Pulmonary artery endothelial cell (primary cell): ENCODE measurements at regions not wholly inside any gene's neighbourhood (a gene's known extent, or its start where the extent isn't known, plus 50 kb on each side); places are given as distances from the start of the nearest gene placed in this dataset.
"Not testable (repeated sequence)": the region's sequence is repeated elsewhere in the genome, so short reads cannot be mapped to it uniquely, and the experiment has no call there.

ENCODE experiments used
- DNase-seq: peaks from one replicate; pipeline ENCODE4 v3.0.0-alpha.2; 2011; ENCODE audit warnings: low read depth, low spot score

DNA sequence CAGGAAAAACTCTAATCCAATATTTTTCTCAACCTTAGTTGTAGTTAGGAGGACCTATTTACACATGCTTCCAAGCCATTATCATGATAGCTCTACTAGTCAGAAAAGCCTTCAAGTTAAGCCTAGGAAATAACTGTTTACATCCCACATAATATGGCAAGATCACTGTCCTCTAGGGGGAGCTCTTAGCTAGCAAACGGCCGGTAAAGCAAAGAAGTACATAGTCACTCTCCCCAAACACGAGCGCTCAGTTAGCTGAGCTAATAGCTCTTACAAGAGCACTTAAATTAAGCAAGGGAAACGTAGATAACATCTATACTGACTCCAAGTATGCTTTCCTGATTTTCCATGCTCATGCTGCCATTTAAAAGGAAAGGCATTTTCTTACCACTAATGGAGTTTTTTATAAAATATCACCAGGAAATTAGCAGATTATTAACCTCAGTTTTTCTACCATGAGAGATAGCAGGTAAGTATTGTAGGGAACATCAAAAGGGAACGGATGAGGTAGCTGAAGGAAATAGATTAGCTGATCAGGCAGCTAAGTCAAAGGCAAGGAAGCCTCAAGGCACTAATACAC, 100.6 kb upstream of the PABPC3 start:
- peak; percentile 47 for DNase-seq

DNA sequence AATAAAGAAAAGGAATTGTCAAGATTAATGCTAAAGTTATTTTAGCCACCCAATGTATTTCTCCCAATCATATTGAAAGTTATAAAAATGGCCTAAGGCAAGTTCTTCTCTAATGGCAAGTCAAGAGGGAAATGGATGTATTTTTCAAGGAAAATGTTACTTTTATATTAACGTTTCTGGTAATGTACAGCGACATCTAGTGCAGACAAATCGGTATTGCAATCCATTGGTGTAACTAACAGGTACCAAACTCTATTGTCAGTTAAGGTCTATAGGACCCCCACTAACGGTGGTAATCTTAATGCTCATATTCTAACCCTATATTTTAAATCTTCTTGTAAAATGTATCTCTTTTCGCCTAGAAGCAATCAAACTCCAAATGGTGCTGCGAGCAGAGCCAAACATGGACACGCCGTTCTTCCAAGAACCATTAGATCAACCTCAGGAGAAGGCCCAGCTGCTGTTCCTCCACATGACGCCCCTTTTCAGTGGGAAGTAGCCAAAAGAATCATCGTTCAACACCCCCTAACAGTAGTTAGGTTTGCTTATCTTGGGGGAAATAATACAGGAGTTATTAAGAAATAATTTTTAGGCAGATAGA, 98.5 kb upstream of the PABPC3 start:
- DNase-seq = no peak

DNA sequence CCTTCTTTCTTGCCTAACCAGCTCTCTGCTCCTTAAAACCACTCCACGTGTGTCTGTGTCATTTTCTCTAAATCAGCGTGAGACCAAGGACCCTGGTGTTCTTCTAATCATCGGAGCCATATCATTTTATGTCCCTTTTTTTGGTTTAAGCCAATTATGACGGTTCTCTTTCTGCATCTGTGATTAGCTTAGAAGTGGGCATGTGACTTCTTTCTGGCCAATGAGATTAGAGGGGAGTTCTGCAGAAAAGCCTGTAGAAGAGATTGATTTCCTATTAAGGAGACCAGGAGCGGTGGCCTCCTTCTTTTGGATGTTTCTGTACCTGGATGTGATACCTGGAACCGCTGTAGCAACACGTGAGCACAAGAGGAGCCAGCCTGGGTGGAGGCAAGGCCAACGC, 97.5 kb upstream of the PABPC3 start:
- no peak for DNase-seq

DNA sequence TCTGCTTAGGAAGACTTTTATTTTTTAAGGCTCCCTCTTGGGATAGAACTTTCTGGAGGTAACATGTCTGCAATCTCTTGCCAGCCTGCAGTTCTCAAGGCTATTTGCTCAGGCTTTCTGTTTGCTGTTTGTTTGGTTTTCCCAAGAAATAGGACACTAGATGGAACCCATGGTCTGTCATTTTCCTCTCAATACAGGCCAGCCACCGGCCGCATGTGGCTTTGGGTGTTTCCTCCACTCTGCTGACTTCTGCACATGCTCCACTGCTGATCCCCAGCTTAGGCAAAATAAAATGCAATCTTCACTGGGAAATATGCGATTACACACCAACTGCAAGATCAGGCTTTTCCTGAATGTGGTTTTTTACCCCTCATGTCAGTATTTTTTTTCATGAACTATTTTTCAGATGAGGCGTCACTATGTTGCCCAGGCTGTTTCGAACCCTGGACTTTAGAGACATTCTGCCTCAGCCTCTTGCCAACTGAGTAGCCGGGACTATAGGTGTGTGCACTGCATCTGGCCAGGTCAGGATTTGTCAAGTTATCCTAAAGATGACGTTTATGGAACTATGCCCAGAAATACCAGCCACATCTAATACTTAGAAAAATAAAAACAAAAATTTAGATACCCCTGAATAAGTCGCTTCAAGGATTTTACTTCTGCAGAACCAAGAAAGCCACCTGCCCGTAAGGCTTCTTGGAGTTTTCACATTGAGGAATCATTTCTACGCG, 94.3 kb upstream of the PABPC3 start:
- DNase-seq = no peak

DNA sequence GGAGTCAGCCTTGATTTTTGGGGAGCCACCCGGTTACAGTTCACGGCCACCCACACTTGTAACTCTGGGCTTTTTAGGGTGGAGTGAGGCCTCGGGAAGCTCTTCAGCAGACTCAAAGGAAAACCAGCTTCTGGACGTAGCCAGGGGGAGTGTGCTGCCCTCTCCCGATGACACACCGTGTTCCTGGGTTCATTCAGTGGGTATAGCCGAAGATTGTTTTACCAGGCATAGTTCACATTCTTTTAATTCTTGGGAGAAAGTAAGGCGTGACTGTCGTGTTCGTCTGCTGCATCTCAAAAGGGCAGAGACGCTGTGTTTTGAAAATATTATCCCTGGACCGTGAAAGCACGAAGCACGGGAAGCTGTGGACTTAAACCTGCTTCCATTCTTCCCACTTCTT, 93.6 kb upstream of the PABPC3 start:
- DNase-seq = not testable (repeated sequence)

DNA sequence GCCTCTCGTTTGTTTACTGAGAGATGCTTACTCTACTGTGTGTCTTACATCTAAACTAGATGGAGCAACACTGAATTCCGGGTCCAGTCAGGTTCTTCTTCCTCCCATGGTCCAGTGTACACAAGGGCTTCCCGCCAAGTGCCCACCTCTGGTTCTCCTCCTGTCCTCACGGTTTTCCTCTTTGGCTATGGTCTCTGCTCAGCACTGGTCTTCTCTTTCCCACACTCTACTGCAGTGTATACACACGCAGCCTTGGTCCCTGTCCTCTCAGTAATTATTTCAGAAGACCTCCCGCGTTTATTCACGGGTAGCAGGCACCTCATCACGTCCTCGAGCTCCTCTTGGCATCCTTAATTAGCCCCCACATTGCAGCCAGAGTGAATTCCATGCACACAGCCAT, 91.4 kb upstream of the PABPC3 start:
- not testable (repeated sequence) for DNase-seq

DNA sequence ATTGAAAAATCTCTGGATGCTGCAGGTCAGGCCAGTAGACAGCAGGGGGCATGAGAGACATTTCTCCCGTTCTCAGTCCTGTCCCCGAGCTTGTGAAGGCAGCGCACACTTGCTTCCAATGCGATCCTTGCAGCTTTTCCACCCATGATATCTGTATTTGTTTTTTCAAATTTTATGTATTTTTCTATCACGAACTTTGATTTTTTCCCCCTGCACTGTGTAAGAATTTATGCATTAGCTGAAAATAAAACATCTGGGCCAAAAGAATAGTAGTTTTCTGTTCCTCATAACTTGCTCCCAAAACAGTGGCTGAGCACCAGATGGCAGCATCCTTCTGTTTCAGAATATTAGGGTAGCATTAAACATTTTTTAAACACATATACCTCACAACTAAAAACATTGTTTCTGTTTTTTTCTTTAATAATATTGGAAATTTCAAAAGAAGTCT, 90.9 kb upstream of the PABPC3 start:
- not testable (repeated sequence) for DNase-seq

DNA sequence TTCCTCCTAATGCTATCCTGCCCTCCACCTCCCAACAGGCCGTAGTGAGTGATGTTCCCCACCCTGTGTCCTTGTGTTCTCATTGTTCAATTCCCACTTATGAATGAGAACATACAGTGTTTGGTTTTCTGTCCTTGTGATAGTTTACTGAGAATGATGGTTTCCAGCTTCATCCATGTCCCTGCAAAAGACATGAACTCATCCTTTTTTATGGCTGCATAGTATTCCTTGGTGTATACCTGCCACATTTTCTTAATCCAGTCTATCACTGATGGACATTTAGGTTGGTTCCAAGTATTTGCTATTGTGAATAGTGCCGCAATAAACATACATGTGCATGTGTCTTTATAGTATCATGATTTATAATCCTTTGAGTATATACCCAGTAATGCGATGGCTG, 88.5 kb upstream of the PABPC3 start:
- not testable (repeated sequence) for DNase-seq

DNA sequence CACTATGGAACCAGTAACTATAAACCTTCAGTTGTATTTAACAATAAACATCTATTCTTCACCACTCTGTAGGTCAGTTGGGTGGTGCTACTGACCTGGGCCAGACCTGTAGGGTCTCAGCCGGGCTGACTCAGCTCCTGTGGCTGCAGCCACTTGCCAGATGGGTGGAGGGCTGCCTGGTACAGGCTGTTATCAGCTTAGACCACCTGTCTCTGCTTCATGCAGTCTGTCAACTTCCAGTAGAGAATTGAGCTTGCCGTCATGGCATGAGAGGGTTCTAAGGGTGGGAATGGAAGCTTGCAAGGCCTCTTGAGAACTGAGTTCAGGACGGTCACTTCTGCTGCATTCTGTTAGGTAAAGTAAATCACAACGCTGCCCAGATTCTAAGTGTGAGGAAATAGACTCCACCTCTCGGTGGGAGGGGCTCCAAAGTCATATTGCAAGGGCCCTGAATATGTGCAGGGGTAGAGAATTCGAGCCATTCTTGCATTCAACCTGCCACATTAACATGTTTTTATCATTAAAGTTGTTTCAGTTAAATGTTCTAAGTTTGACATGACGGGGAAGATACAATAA, 81.5 kb upstream of the PABPC3 start:
- not testable (repeated sequence) for DNase-seq

DNA sequence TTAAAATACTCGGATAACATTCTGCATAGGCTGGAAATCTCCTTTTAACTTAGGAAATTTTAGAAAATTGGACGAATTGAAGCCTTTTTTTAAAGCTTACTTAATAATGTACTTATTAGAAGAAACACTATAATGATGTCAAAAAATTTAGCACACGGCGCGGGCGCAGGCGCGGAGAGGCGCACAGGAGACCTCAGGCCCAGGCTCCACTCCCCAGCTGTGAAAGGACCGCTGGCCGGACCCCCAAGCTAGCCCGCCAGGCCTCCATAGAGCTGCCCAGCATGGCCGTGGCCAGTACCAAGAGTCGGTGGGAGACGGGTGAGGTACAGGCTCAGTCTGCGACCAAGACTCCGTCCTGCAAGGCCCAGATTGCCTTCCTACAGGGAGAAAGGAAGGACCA, 78.8 kb upstream of the PABPC3 start:
- DNase-seq = not testable (repeated sequence)

DNA sequence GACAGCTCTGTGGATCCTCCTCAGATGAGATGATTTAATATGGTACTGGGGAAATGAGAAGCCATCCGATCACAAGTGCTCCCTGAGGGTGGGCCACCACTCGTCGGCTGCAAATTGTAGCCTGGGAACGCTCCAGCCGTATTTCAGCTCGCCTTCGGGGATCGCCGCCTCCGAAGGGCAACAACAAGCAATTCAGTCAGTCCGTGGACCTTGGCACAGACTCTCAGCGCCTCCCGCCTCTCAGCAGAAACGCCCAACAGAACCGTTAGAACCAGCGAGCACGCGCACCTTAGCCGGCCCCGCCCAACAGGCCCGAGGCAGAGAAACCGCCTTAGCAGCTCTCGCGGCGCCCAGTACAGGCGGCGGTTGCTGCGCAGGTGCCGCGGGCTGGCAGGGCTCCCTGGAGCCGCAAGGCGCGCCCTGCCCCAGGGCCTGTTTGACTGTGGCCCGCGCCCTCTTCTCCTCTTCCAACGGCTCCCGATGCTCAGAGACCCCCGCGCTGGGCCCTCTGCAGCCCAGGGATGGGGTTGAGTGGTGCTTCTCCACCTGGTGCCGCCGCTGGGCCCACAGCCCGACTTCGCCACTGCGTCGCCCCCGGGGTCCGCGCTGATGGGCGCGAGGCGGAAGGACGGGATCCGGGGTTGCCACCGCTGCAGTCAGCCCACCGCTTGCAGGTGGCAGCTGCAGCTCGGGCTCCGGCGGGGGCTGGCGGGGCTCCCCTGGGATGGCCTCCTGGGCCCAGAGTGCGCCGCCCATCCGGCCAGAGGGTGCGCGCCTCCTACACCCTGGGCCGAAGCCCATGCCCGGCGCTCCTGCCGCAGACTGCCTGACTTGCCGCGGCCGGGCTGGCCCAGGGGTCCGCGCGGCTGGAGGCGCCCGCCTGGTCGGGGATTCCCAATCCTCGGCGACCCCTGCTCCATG, 77.9 kb upstream of the PABPC3 start:
- DNase-seq = not testable (repeated sequence)

DNA sequence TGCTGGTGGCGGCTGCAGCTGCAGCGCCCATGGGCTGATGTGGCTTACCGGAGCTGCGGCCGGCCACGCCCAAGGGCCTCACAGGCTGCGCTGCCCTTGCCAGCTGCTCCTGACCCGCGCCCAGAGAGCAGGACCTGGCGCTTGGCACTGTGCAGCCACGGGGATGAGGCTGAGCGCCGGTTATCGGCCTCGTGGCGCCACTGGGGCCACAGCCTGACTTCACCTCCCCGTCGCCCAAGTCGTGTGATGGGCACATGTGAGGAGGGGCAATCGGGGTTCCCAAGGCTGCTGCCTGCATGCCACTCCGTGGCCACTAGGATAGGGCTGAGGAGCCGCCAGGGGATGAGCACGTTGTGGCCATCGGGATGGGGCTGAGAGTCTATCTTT, 77.2 kb upstream of the PABPC3 start:
- no peak for DNase-seq

DNA sequence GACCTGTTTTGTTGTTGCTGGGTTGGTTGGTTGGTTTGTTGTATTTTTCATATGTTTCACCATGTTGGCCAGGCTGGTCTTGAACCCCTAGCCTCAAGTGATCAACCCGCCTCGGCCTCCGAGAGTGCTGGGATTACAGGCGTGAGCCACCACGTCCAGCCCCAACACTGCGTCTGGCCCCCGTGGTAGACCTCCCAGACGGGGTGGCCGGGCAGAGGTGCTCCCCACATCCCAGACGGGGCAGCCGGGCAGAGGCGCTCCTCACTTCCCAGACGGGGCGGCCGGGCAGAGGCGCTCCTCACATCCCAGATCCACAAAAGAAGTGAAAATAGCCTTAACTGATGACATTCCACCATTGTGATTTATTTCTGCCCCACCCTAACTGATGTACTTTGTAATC, 76.2 kb upstream of the PABPC3 start:
- not testable (repeated sequence) for DNase-seq

DNA sequence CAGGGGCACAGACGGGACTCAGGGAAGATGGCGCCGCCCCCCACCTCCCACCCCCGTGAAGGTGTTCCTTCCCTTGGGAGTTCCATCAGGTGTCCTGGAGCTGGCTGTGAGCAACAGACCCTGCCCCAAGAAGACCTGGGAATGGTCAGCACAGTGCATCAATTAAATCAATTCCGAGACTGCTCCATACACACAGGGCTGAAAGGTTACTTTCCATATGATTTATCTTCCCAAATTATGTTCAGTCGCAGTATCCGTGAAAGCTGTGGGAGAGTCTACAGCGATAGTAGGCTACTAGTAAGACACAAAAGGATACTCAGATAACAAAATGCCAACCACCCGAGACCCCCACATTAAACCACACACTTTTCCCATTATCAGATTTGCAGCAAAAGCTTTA, 71.8 kb upstream of the PABPC3 start:
- DNase-seq = no peak

DNA sequence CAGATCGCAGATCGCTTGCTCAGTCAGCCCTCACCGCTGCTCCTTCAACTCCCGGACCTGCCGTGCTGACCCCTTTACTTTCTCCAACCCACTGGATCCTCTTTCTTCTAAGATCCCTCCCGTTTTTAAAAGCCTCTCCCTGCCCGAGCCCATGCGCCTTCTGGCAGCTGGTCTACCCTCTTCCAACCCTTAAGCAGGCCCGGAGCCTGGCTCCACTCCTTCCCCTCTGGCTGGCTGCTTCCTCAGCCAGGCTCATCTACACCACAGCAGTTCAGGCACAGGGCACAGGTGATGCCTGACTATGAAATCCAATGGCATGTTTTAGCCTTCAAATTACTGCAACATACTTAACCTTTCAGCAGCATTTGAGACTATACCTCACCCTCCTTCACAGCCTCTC, 63.8 kb upstream of the PABPC3 start:
- no peak for DNase-seq

DNA sequence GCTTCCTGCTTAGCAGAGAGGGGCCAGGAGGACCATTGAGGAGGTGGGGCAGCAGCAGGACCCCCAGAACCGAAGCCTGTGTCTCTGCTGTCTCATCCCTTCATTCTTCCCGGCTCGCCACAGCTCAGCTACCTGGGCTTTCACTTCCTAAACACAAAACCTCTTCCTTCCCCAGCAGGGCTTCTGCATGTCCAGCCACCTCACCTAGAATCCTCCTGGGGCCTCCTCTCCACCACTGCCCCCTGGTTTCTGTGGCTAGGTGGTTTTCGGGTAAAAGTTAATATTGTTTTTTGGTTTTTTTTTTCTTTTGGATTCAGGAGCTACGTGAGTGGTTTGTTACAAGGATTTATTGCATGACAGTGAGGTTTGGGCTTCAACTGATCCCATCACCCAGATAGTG, 61.8 kb upstream of the PABPC3 start:
- no peak for DNase-seq

DNA sequence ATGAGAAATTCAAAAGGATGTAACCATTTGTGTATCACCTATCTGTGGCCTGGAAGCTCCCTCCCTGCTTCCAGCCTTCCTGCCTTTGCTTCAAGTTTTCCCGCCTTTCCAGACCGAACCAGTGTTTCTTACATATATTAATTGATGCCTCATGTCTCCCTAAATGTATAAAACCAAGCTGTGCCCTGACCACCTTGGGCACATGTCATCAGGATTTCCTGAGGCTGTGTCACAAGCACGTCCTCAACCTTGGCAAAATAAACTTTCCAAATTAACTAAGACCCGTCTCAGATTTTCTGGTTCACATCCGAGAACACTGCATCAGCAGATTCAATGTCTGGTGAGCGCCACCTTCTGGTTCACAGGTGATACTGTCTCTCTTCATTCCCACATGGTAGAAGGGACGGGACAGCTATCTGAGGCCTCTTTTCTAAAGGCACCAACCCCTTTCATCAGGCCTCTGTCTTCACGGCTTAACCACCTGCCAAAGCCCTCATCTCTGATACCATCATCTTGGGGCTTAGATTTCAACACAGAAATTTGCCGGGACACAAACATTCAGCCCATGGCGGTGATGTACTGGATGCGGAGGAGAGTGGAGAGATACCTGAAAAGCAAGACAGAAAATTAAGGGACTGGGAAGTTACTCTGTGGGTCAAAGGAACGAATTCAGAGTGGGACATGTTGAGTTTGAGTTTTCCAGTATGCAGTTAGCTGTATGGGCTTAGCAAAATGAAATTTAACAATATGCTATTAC, 58.7 kb upstream of the PABPC3 start:
- DNase-seq = peak; percentile 5

DNA sequence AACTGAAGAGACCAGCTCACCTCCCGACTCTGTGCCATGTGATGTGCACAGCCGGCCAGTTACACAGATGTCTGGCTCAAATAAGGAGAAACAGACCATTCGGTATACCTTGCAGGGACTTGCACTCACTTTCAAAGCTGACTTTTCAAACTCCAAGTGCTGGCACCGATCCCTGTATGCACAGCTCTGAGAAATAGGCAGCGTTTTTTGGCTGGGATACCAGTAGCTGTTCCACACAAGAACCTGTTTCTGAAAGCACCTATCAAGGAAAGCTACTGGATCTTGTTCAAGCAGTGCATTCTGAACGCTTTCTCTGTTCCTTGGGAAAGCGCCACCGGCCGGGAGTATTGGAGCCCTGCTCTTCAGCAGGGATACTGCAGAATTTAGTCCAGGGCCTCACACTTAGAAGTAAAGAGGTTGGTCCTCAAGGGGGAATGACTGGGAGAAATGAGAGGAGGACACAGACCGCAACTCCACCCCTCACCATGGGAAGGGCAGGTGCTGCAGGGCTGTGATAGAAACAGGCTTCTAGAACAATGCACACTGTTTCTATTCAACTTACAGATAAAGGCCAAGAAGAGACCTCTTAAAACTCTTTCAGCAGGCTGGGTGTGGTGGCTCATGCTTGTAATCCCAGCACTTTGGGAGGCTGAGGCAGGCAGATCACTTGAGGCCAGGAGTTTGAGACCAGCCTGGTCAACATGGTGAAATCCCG, 53.6 kb upstream of the PABPC3 start:
- DNase-seq = no peak

DNA sequence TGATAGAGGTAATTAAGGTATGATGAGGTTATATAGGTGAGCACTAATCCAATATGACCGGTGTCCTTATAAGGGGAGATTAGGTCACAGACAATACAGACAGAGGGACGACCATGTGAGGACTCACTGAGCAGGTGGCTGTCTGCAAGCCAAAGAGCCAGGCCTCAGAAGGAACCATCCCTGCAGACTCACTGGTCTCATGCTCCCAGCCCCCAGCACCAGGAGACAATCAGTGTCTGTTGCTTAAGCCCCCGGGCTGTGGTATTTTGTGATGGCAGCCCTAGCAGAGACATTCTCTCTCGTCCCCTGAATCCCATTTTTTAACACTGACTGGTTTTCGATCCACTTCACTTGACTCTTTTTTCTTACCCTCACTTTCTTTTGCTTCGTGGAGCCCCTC, 51.9 kb upstream of the PABPC3 start:
- no peak for DNase-seq
